RKO (cell line): ENCODE measurements at regions not wholly inside any gene's neighbourhood (a gene's known extent, or its start where the extent isn't known, plus 50 kb on each side); places are given as distances from the start of the nearest gene placed in this dataset.

Experiments
- DNase-seq: peaks from one replicate; pipeline ENCODE4 v3.0.0-alpha.2; 2016; ENCODE audit warnings: low spot score

DNA sequence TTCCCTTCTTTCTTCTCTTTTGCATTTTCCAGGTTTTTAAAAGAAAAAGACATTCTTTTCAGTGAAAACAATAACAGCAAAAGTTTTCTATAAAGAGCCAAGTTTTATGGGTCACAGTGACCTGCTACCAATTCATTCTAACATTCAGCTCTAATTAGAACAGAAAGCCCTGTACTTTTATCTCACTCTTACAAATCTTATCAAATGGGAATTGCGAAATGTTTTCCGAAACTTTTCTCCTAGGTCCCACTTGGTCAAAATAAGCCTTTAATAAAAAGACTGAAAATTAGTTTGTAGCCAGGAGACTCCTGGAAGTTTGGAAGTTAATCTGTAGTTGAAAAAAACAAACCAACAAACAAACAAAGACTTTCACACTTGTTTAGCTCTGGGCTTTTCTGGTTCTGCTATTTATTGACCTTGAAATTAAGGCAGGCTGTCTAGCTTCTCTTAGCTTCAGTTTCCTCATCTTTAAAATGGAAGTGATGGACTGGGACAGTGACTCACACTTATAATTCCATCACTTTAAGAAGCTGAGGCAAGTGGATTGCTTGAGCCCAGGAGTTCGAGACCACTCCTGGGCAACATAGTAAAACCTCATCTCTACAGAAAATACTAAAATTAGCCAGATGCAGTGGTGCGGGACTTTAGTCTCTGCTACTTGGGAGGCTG is 613.5 kb upstream of the CDH4 start:
- DNase-seq: no peak

DNA sequence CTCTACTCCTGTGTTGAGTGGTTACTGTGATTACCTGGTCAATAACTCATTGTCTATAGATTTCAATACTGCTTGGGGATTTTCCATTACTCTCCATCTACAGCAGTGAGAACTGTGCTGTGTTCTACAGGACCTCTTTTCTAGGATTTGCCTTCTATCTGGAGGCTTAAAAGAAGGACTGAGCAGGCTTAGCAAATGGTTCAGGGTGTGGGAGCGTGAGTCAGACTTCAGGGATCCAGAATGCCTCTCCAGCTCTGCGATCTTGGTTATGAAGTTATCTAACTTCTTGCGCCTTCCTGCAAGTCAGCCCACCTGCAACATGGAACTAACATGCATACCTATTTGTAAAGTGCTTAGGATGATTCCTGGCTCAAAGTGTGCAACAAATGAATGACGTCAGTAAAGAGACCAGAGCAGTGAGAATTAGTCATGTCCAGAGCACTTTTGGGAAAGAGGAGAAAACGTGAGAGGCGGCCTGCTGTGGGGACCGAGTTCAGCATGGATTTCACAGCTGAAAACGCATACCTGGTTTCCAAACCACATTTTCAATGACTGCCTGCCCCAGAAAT is 610.1 kb upstream of the CDH4 start:
- DNase-seq: no peak

DNA sequence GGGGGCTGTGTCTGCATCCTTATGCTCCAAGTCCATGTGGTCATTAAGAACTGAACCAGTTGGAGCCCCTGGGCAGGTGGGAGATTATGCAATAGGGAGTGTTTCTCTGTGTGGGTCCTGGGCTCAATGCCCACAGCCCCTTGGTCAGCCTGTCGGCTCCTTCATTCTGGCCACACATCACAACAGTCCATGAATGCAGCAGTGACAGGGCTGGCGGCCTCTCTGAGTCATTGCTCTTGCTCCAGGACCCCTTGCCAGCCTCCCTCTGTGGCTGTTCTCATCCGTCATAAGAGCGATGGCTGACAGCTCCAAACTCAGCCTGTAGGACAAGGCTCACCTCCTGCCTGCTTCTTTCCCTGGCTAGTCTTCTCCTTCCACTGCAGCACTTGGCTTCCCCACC is 609.5 kb upstream of the CDH4 start:
- no peak for DNase-seq

DNA sequence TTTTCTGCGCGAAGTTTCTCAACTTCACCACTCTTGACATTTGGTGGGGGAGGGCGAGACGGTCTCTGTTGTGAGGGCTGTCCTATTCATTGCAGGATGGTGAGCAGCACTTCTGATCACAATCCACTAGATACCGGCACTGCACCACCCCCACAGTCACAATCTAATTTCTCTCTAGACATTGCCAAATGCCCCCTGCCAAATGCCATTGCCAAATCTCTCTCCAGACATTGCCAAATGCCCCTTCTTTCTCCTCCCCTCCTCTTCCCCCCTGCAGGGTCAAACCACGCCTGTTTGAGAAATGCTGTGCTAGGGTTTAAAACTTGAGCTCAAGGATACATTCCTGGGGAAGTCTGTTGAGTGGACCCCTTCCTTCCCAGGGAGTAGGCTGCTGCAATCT is 603.5 kb upstream of the CDH4 start:
- no peak for DNase-seq

DNA sequence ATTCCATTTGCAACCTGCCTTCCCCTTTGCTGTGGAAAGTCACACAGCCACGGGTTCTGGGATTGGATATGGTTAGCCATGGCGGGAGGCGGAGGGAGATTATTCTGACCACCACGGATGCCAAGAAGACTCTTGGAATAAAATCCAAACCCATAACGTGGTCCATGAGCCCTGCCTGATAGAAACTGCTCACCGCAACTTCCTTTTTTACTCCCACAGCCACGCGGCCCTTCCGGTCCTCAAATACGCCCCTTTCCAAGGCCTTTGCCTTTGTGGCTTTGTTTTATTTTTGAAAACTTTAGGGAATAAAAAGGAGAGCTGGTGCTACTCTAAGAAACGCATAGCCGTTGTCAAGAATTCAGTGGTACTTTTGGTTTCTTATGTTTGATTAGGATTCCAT is 602.5 kb upstream of the CDH4 start:
- DNase-seq: no peak

DNA sequence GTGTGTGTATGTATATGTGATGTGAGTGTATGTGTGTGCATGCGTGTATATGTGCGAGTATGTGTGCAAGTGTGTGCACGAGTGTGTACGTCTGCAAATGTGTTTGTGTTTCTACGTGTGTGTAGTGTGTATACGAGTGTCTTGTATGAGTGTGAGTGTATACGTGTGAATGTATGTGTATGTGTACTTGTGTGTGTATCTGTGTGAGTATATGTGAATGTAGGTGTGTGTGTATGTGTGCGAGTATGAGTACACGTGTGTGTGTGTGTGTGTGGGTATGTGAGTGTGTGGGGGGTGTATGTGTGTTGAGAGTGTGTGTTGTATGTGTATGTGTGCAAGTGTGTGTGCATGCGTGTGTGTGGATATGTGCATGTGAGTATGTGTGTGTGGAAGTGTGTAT is 602.0 kb upstream of the CDH4 start:
- DNase-seq: no peak

DNA sequence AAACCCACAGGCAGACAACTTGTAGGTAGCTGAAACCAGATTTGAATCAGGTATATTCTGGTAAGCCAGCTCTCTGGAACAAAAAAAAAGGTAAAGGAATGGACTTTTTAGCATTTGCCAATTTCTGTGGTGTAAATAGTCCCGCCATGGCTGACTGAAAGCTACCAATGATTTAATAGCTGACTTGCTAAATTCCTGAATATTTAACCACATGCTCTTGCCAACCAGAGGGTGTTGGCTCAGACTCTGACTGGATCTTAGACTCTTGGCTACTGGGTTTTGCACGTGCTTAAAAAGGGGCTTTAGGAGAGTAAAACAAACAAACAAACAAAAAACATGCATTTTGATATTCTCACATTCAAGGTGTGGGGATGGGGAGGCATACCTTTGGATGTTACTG is 600.0 kb upstream of the CDH4 start:
- no peak for DNase-seq

DNA sequence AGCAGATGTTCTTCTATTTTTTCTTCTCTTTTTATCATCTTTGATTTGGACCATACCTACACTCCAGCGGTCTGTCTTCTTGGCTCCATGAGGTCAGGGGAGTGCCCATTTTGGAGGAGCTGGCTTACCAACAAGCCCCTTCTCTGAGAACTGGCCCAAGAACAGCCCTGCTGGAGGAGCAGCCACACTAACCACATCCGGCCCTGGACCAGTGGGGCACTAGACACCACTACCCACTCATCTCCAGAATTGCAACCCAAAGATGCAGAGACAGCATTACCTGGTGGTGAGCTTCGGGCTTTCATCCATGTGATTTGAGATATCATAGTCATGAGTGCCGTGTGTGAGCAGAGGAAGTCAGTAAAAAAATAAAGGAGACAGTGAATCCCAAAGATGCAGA is 599.4 kb upstream of the CDH4 start:
- DNase-seq: no peak

DNA sequence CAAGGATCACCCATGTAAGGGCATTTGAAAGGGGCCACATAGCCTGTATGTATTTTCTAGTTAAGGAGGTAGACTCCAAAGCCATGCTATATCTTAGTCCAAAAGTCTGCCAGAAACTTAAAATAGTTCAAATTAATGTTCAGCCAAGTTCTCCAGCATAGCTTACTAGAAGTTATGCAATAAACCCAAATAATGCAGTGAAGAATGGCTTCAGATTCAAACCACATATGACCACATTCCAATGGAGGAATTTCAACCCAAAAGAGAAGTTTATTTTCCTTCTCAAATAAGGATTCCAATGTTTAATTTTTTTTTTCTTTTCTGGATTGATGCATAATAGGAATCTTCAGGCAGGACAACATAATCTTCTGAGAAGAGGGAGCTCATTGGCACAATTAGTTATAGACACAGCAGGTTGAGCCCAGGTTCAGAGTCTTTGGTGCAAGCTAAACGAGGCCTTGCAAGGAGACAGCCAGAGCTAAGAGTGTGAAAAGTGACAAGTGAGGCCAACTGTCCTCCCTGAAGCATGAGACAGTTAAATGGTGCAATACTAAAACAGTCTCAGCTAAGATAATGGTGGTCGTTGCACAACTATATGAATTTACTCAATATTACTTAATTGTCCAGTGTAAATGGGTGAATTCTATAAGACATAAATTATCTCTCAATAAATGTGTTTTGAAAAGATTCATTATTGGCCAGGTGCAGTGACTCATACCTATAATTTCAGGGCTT is 598.8 kb upstream of the CDH4 start:
- DNase-seq: no peak

DNA sequence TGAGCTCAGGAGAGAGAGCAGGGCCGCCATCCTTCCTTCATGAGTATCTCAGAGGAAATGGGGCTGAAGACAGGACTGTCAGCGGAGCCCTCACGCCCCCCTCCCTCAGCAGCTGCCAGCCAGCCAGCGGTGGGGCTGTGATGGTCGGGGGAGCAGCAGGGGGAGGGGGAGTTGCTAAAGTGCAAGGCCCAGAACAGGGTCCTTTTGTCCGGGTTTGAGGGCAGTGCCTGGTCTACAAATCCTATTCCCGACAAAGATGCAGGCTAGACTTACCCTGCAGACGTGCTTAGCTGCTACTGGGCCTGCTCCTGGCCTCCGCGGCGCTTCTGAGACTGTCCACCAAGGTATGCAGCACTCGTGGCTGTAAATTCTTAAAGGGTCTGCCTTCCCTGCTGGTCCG is 593.4 kb upstream of the CDH4 start:
- DNase-seq: no peak

DNA sequence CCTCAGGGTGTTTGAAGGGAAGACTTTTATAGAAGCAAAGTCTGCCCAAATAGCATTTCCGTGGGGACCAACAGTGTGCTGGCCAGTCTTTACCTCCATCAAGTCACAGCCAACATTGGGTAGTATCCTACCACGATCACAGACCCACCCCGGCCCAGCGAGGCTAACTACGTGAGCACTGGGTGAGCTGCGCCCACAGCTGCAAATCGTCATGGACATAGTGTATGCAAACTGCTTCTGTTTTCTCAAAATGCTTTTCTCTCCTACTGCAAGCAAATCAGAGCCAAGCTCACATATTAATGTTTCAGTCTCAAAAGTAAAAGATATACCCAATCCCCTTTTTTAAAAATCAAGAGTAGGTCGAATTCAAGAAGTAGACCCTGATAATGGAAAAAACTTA is 592.8 kb upstream of the CDH4 start:
- no peak for DNase-seq

DNA sequence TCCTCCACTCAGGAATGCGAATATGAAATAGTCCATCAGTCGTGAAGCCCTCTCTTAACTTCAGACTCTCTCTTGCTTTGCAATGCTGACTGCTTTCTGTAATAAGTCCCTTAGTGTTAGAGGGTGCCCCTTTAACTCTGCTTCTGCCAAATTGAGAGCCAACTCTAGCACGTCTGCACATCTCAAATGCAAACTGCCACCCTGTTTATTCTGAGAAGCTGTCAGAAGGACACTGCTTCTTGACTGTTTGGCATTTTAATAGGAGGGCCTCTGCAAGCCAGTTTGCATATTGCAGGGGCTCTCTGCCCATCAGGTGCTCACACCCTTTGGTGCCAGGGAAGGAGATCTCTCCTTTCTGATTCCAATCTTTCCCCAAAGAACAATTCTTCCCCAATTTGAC is 589.8 kb upstream of the CDH4 start:
- DNase-seq: no peak

DNA sequence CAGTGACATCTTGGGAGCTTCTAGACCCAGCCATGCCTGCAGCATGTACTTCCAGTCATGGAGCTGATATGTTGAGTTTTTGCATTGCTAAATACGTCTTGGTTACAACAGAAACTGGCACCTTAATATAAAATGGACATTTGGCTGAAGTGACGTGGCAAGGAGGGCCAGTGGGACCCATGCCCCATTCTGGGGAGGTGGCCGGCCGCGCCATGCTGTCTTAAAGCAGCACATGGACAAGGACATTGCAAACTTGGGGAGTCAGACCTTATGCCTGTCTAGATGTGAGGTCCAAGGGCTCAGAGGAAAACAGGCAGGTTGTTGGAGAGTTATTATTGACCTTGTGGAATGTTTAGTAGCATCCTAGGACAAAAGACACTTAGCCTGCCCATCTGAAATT is 588.0 kb upstream of the CDH4 start:
- no peak for DNase-seq

DNA sequence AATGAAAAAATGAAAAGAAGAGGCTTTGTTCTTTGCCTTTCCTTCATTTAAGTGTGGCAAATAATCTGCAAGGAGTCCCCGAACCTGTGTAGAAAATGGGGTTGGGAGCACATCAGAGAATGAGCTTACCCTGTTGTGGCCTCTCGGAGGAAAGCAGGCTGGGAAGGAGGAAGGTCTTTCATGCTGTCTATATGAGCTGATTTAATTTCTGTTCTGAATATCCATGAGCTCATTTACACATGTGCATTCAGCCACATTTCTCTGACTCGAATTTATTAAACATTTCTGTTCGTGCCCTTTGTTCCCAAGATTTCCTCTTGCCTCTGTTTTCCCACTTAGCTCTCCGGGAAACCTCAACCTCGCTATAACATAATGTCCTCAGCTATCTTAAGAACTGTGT is 584.4 kb upstream of the CDH4 start:
- no peak for DNase-seq

DNA sequence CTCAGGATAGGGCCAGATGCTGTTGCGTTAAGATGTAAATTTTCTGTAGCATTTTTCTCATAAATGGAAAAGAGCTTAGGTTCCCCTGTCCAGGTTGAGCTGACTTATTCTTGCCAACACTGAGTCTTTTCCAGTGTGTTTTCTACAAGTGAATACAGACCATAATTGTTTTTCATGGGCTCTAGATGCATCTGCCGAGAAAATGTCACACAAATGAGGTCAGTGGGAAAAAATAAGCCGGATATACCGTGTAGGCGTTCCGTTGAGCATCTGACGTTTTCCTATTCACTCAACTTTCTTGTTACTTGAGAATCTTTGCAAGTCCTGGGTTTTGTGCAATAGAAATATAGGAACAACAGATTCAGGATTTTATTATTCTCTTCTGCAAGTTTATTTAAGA is 582.9 kb upstream of the CDH4 start:
- DNase-seq: no peak

DNA sequence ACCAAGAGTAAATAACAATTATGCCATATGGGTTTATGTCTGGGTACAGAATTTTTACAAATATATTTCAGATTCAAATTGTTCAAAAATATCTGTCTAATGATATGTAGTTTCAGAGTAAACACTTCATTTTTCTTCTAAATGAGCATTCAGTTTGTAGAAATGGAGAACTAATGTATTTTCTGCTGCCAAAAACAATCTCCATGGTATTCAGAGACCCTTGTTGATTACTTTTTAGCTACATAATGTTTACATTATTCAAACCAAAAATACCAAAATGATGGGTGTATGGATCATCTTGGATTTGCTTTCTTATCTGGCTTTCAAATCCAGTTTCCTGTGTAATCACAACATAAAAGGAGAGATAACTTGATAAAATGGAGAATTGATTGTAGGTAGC is 576.0 kb upstream of the CDH4 start:
- DNase-seq: no peak

DNA sequence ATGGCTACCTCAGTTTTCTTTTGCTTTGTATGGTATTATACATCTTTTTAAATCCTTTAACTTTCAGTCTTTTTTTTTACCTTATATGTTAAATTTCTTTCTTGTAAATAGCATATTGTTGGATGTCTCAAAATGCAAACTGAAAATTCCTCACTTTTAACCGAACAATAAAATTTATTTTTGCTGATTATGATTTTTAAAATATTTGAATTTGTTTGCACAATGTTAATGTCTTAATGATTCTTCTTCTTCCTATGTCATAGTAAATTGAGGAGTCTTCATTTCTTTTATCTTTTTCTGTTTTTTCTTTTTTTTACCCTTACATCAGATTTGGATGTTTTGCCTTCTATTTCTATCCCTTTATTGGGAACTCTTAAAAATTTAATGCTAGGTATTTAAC is 574.2 kb upstream of the CDH4 start:
- no peak for DNase-seq

DNA sequence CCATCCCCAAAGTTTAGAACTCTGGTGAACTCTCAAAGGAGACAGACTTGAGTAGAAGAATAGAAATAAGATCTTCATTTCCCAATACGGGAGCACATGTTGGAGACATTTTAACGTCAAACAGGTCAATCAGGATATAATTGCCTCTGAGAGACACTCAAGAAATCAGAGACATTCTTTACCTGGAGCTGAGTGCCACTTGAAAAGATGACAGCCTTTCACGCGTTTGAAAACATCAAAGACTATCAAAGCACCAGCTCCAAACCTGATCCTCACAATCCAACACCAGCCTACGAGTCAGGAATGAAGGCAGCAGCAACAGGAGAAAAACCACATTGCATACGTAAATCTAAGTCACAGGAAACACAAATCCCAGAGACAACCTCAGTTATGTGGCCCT is 571.5 kb upstream of the CDH4 start:
- no peak for DNase-seq

DNA sequence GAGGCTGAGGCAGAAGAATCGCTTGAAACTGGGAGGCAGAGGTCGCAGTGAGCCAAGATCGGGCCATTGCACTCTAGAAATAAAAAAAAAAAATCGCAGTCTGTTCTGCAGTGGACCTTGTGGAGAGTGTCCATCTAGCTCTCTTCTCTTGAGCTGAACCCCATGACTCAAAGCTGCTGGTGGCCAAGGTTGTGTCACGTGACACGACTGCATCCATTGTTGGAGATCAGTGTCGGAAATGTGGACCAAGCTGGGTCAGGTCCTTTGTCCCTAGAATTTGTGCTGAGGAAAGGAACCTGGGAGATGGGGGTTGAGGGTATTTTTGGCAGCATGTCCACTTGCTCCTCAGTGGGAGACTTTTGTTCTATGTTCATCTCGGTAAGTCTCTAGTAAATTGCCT is 564.8 kb upstream of the CDH4 start:
- no peak for DNase-seq

DNA sequence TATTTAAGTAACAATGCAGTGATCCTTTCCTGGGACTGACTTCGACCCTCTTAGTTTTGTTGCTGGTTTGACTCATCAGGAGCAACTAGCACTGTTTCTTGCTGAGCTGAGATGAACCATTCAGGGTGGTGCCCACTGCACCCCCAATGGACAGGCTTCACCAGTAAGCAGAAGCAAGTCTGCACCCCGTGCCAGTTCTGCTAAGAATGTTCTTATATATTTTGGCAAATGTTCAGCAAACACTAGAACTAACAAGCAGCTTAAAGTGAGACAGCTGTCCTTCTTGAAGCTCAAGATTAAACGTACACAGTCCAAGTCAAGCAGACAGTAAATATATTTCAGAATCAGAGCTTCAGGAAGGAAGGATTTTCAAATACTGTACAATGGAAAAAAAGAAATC is 561.3 kb upstream of the CDH4 start:
- DNase-seq: no peak

DNA sequence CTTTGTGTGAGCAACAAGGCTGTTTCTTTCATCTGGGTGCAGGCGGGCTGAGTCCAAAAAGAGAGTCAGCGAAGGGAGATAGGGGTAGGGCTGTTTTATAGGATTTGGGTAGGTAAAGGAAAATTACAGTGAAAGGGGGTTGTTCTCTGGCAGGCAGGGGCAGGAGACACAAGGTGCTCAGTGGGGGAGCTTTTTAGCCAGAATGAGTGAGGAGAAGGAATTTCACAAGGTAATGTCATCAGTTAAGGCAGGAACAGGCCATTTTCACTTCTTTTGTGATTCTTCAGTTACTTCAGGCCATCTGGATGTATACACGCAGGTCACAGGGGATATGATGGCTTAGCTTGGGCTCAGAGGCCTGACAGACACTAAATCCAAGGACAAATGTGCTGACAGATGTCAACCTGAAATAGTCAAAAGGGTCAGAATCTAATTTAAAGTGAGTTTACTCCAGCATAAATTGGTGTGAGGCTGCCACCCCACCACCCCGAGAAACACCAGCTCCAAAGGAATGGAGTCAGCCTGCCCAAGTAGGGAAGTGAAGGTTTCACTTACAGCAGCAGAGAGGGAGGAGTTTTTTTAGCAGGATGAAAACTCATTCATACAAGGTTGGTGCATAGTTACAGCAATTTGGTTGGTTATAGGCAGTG is 560.0 kb upstream of the CDH4 start:
- DNase-seq: no peak

DNA sequence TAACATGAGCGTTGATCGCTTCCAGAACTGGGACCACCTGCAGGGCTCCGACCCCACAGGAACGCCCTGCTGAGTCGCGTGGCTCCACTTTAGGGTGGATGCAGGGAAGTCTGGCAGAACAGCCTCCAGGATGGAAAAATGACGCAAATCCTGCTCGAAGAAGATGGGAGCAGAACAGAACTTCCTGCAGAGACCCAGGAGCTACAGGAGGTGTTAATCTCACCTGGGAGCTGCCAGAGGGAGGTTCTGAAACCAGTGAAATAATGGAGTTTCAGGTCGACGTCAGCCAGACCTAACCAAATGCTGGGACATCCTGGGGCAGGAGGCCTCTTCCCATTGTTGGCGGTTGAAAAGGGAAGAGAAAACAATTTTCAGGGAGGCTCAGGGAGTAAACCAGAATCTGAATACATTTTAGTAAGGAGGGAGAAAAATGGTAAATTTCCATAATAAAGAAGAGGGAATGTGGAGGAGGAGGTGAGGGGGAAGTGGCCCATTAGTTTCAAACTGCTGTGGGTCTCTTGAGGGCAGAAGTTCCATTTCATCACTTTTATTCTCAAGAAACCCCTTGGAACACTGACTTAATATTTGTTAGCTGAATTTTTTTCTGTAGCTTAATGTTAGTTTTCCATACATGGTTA is 558.4 kb upstream of the CDH4 start:
- no peak for DNase-seq

DNA sequence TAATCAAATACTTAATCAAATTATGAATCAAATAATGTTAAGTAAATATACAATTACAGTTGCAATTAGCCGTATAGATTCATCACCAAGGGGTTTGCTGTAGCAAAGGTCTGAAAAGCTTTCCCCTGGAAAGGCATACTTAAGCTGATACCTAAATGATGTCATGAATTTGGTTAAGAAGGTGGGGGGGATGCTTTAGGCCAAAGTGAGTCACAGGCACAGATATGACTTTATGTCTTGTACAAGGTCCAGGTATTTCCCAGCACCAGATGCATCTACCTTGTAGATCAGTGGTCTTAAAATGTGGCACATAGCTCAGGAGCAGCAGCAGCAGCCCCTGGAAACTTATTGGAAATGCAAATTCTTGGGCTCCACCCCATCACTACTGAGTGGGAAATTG is 557.3 kb upstream of the CDH4 start:
- no peak for DNase-seq
